GM12872 (cell line): ENCODE measurements at regions not wholly inside any gene's neighbourhood (a gene's known extent, or its start where the extent isn't known, plus 50 kb on each side); places are given as distances from the start of the nearest gene placed in this dataset.

ENCODE experiments used
- CTCF ChIP-seq: IDR thresholded peaks from 3 replicates; pipeline ENCODE4 v1.5.1; 2011; ENCODE audit warnings: low read depth, mild to moderate bottlenecking, low read length, moderate library complexity; ENCODE audit not compliant: insufficient read depth

GRCh38 chr17:71735893-71736292 lies 384.9 kb upstream of the SOX9 start:
- TF ChIP-seq CTCF = no peak

- no peak for TF ChIP-seq CTCF
These were observed 380.0 kb upstream of the SOX9 start for GRCh38 chr17:71740866-71741265.

GRCh38 chr17:71741836-71742235 lies 379.0 kb upstream of the SOX9 start:
- TF ChIP-seq CTCF = no peak

GRCh38 chr17:71748872-71749271 lies 371.9 kb upstream of the SOX9 start:
- TF ChIP-seq CTCF = no peak

GRCh38 chr17:71753070-71753469 lies 367.8 kb upstream of the SOX9 start:
- no peak for TF ChIP-seq CTCF

GRCh38 chr17:71757156-71757555 lies 363.7 kb upstream of the SOX9 start:
- no peak for TF ChIP-seq CTCF

GRCh38 chr17:71757956-71758355 lies 362.9 kb upstream of the SOX9 start:
- no peak for TF ChIP-seq CTCF
